ENCODE measurements at regions not wholly inside any gene's neighbourhood (a gene's known extent, or its start where the extent isn't known, plus 50 kb on each side); places are given as distances from the start of the nearest gene placed in this dataset.

GRCh38 chr9:17967731-17968130 is 388.9 kb downstream of the SH3GL2 start:
- H3K4me3 ChIP-seq (ENCODE audit: low read length): no peak overlapping the region
- no CpG with 5 or more reads among the region's 3 CpGs for WGBS (ENCODE audit: insufficient coverage, low lambda C conversion rate)
- no peaks in the 10 kb centered on the region for H3K36me3 ChIP-seq (ENCODE audit: control insufficient read depth, insufficient read depth, low read length)
- no peak overlapping the region for H3K27ac ChIP-seq (ENCODE audit: low read length)
- no peaks in the 10 kb centered on the region for H3K9me3 ChIP-seq (ENCODE audit: control insufficient read depth, low read depth, low read length)
- H3K27me3 ChIP-seq (ENCODE audit: control insufficient read depth, insufficient read depth, low read length): no peaks in the 10 kb centered on the region
- no peaks in the 10 kb centered on the region for H3K4me1 ChIP-seq (ENCODE audit: control insufficient read depth, insufficient read depth, low read length)
- DNase-seq: no peak

- no peak overlapping the region for H3K4me3 ChIP-seq (ENCODE audit: low read length)
- H3K27me3 ChIP-seq (ENCODE audit: control insufficient read depth, insufficient read depth, low read length): no peaks in the 10 kb centered on the region
- WGBS (ENCODE audit: insufficient coverage, low lambda C conversion rate): 0% methylated on average over 1 of the region's 1 CpG
- peak in 1 of 2 donors; percentile 29 for DNase-seq
- H3K27ac ChIP-seq (ENCODE audit: low read length): no peak overlapping the region
- H3K9me3 ChIP-seq (ENCODE audit: control insufficient read depth, low read depth, low read length): no peaks in the 10 kb centered on the region
- no peaks in the 10 kb centered on the region for H3K36me3 ChIP-seq (ENCODE audit: control insufficient read depth, insufficient read depth, low read length)
- no peaks in the 10 kb centered on the region for H3K4me1 ChIP-seq (ENCODE audit: control insufficient read depth, insufficient read depth, low read length)
Observed at GRCh38 chr9:17969232-17969631, 390.4 kb downstream of the SH3GL2 start.

GRCh38 chr9:17970277-17970676 is 391.4 kb downstream of the SH3GL2 start:
- no peaks in the 10 kb centered on the region for H3K4me1 ChIP-seq (ENCODE audit: control insufficient read depth, insufficient read depth, low read length)
- DNase-seq: no peak
- no peaks in the 10 kb centered on the region for H3K9me3 ChIP-seq (ENCODE audit: control insufficient read depth, low read depth, low read length)
- no peaks in the 10 kb centered on the region for H3K27me3 ChIP-seq (ENCODE audit: control insufficient read depth, insufficient read depth, low read length)
- no peak overlapping the region for H3K4me3 ChIP-seq (ENCODE audit: low read length)
- H3K36me3 ChIP-seq (ENCODE audit: control insufficient read depth, insufficient read depth, low read length): no peaks in the 10 kb centered on the region
- no peak overlapping the region for H3K27ac ChIP-seq (ENCODE audit: low read length)

- Histone ChIP-seq H3K27ac (ENCODE audit: low read length) (no peak overlapping the region), H3K36me3 (ENCODE audit: control insufficient read depth, insufficient read depth, low read length) (no peaks in the 10 kb centered on the region), H3K4me1 (ENCODE audit: control insufficient read depth, insufficient read depth, low read length) (no peaks in the 10 kb centered on the region), H3K27me3 (ENCODE audit: control insufficient read depth, insufficient read depth, low read length) (no peaks in the 10 kb centered on the region), H3K9me3 (ENCODE audit: control insufficient read depth, low read depth, low read length) (peaks cover 14% of the 10 kb centered on the region), H3K4me3 (ENCODE audit: low read length) (no peak overlapping the region)
- no peak for DNase-seq
- WGBS (ENCODE audit: insufficient coverage, low lambda C conversion rate): 100% methylated on average over 1 of the region's 2 CpGs
Observed at GRCh38 chr9:17978773-17979172, 399.9 kb downstream of the SH3GL2 start.

GRCh38 chr9:17986595-17986994 is 407.7 kb downstream of the SH3GL2 start:
- Histone ChIP-seq H3K27ac (ENCODE audit: low read length) (no peak overlapping the region), H3K36me3 (ENCODE audit: control insufficient read depth, insufficient read depth, low read length) (no peaks in the 10 kb centered on the region), H3K4me1 (ENCODE audit: control insufficient read depth, insufficient read depth, low read length) (no peaks in the 10 kb centered on the region), H3K27me3 (ENCODE audit: control insufficient read depth, insufficient read depth, low read length) (no peaks in the 10 kb centered on the region), H3K9me3 (ENCODE audit: control insufficient read depth, low read depth, low read length) (no peaks in the 10 kb centered on the region), H3K4me3 (ENCODE audit: low read length) (no peak overlapping the region)
- no peak for DNase-seq

GRCh38 chr9:17987189-17987588 is 408.3 kb downstream of the SH3GL2 start:
- no peaks in the 10 kb centered on the region for H3K27me3 ChIP-seq (ENCODE audit: control insufficient read depth, insufficient read depth, low read length)
- no peaks in the 10 kb centered on the region for H3K36me3 ChIP-seq (ENCODE audit: control insufficient read depth, insufficient read depth, low read length)
- DNase-seq: no peak
- 28% methylated on average over 4 of the region's 5 CpGs for WGBS (ENCODE audit: insufficient coverage, low lambda C conversion rate)
- no peak overlapping the region for H3K4me3 ChIP-seq (ENCODE audit: low read length)
- H3K27ac ChIP-seq (ENCODE audit: low read length): no peak overlapping the region
- no peaks in the 10 kb centered on the region for H3K9me3 ChIP-seq (ENCODE audit: control insufficient read depth, low read depth, low read length)
- H3K4me1 ChIP-seq (ENCODE audit: control insufficient read depth, insufficient read depth, low read length): no peaks in the 10 kb centered on the region

- no peaks in the 10 kb centered on the region for H3K27me3 ChIP-seq (ENCODE audit: control insufficient read depth, insufficient read depth, low read length)
- H3K4me3 ChIP-seq (ENCODE audit: low read length): no peak overlapping the region
- H3K4me1 ChIP-seq (ENCODE audit: control insufficient read depth, insufficient read depth, low read length): peaks cover 4% of the 10 kb centered on the region
- WGBS (ENCODE audit: insufficient coverage, low lambda C conversion rate): no CpG with 5 or more reads among the region's 1 CpG
- H3K36me3 ChIP-seq (ENCODE audit: control insufficient read depth, insufficient read depth, low read length): no peaks in the 10 kb centered on the region
- no peaks in the 10 kb centered on the region for H3K9me3 ChIP-seq (ENCODE audit: control insufficient read depth, low read depth, low read length)
- DNase-seq: peak in 1 of 2 donors; percentile 32
- H3K27ac ChIP-seq (ENCODE audit: low read length): no peak overlapping the region
Observed at GRCh38 chr9:17988489-17988888, 409.6 kb downstream of the SH3GL2 start.

GRCh38 chr9:17990602-17991001 is 411.7 kb downstream of the SH3GL2 start:
- H3K4me3 ChIP-seq (ENCODE audit: low read length): no peak overlapping the region
- 92% methylated on average over 3 of the region's 3 CpGs for WGBS (ENCODE audit: insufficient coverage, low lambda C conversion rate)
- peaks cover 18% of the 10 kb centered on the region for H3K4me1 ChIP-seq (ENCODE audit: control insufficient read depth, insufficient read depth, low read length)
- H3K27me3 ChIP-seq (ENCODE audit: control insufficient read depth, insufficient read depth, low read length): no peaks in the 10 kb centered on the region
- H3K36me3 ChIP-seq (ENCODE audit: control insufficient read depth, insufficient read depth, low read length): no peaks in the 10 kb centered on the region
- no peak for DNase-seq
- H3K9me3 ChIP-seq (ENCODE audit: control insufficient read depth, low read depth, low read length): no peaks in the 10 kb centered on the region
- H3K27ac ChIP-seq (ENCODE audit: low read length): no peak overlapping the region

GRCh38 chr9:17993024-17993423 is 414.2 kb downstream of the SH3GL2 start:
- Histone ChIP-seq H3K4me3 (ENCODE audit: low read length) (no peak overlapping the region), H3K9me3 (ENCODE audit: control insufficient read depth, low read depth, low read length) (no peaks in the 10 kb centered on the region), H3K27ac (ENCODE audit: low read length) (no peak overlapping the region), H3K27me3 (ENCODE audit: control insufficient read depth, insufficient read depth, low read length) (no peaks in the 10 kb centered on the region), H3K4me1 (ENCODE audit: control insufficient read depth, insufficient read depth, low read length) (peaks cover 18% of the 10 kb centered on the region), H3K36me3 (ENCODE audit: control insufficient read depth, insufficient read depth, low read length) (no peaks in the 10 kb centered on the region)
- no CpG with 5 or more reads among the region's 1 CpG for WGBS (ENCODE audit: insufficient coverage, low lambda C conversion rate)
- peak; percentile 43 to 67 for DNase-seq

GRCh38 chr9:17994695-17995425 is 416.0 kb downstream of the SH3GL2 start:
- no peak for DNase-seq
- Histone ChIP-seq H3K4me1 (ENCODE audit: control insufficient read depth, insufficient read depth, low read length) (peaks cover 18% of the 10 kb centered on the region), H3K9me3 (ENCODE audit: control insufficient read depth, low read depth, low read length) (no peaks in the 10 kb centered on the region), H3K36me3 (ENCODE audit: control insufficient read depth, insufficient read depth, low read length) (no peaks in the 10 kb centered on the region), H3K27me3 (ENCODE audit: control insufficient read depth, insufficient read depth, low read length) (no peaks in the 10 kb centered on the region), H3K27ac (ENCODE audit: low read length) (no peak overlapping the region), H3K4me3 (ENCODE audit: low read length) (no peak overlapping the region)
- 7% methylated on average over 2 of the region's 4 CpGs for WGBS (ENCODE audit: insufficient coverage, low lambda C conversion rate)

GRCh38 chr9:17996728-17997127 is 417.9 kb downstream of the SH3GL2 start:
- no peaks in the 10 kb centered on the region for H3K27me3 ChIP-seq (ENCODE audit: control insufficient read depth, insufficient read depth, low read length)
- H3K9me3 ChIP-seq (ENCODE audit: control insufficient read depth, low read depth, low read length): no peaks in the 10 kb centered on the region
- WGBS (ENCODE audit: insufficient coverage, low lambda C conversion rate): no CpG with 5 or more reads among the region's 1 CpG
- H3K27ac ChIP-seq (ENCODE audit: low read length): no peak overlapping the region
- no peaks in the 10 kb centered on the region for H3K36me3 ChIP-seq (ENCODE audit: control insufficient read depth, insufficient read depth, low read length)
- DNase-seq: no peak
- H3K4me3 ChIP-seq (ENCODE audit: low read length): no peak overlapping the region
- H3K4me1 ChIP-seq (ENCODE audit: control insufficient read depth, insufficient read depth, low read length): peaks cover 18% of the 10 kb centered on the region

Data from large intestine (tissue), 3 donors.